HEK293T (cell line): ENCODE measurements at regions not wholly inside any gene's neighbourhood (a gene's known extent, or its start where the extent isn't known, plus 50 kb on each side); places are given as distances from the start of the nearest gene placed in this dataset.

Experiments
- CTCF ChIA-PET: fragments of 350-600 bp; formaldehyde crosslinking; extraction: SDS; loops from one replicate; lab custom pipeline; 2021; ENCODE audit warnings: antibody characterized with exemption, inconsistent platforms; lab: Yijun Ruan, JAX
- POLR2A ChIA-PET: fragments of 350-600 bp; formaldehyde crosslinking; extraction: SDS; loops from one replicate; lab custom pipeline; 2020; ENCODE audit warnings: antibody characterized with exemption, inconsistent platforms; lab: Yijun Ruan, JAX
- DNase-seq: peaks from one replicate; pipeline ENCODE4 v3.0.0; 2012; ENCODE audit warnings: mixed read lengths; ENCODE audit errors: extremely low spot score
- ARNT ChIP-seq: fragments of 450-650 bp; IDR thresholded peaks from 2 replicates; pipeline ENCODE4 v1.6.1; 2017; ENCODE audit warnings: mild to moderate bottlenecking
- BHLHE40 ChIP-seq: fragments of 450-650 bp; IDR thresholded peaks from 2 replicates; pipeline ENCODE4 v1.6.1; 2016; ENCODE audit warnings: mild to moderate bottlenecking, moderate library complexity, borderline replicate concordance
- CTBP1 ChIP-seq: fragments of 450-650 bp; IDR thresholded peaks from 2 replicates; pipeline ENCODE4 v1.6.1; 2016; ENCODE audit warnings: borderline replicate concordance
- ELF4 ChIP-seq: fragments of 450-650 bp; IDR thresholded peaks from 2 replicates; pipeline ENCODE4 v1.6.1; 2017; ENCODE audit warnings: antibody characterized with exemption
- FOXA1 ChIP-seq: fragments of 450-650 bp; IDR thresholded peaks from 2 replicates; pipeline ENCODE4 v1.6.1; 2016; ENCODE audit warnings: mild to moderate bottlenecking
- FOXK2 ChIP-seq: fragments of 450-650 bp; IDR thresholded peaks from 2 replicates; pipeline ENCODE4 v1.6.1; 2016; ENCODE audit warnings: mild to moderate bottlenecking
- FOXM1 ChIP-seq: fragments of 450-650 bp; IDR thresholded peaks from 2 replicates; pipeline ENCODE4 v1.6.1; 2017; ENCODE audit warnings: mild to moderate bottlenecking, borderline replicate concordance
- HDGF ChIP-seq: fragments of 450-650 bp; IDR thresholded peaks from 2 replicates; pipeline ENCODE4 v1.6.1; 2017; ENCODE audit warnings: antibody characterized with exemption, borderline replicate concordance
- L3MBTL2 ChIP-seq: fragments of 450-650 bp; conservative IDR thresholded peaks from 2 replicates; pipeline ENCODE4 v1.6.1; 2016; ENCODE audit warnings: mild to moderate bottlenecking
- LEF1 ChIP-seq: fragments of 450-650 bp; IDR thresholded peaks from 2 replicates; pipeline ENCODE4 v1.6.1; 2017; ENCODE audit warnings: mild to moderate bottlenecking, borderline replicate concordance
- NFRKB ChIP-seq: fragments of 450-650 bp; IDR thresholded peaks from 2 replicates; pipeline ENCODE4 v1.6.1; 2016; ENCODE audit warnings: mild to moderate bottlenecking, moderate library complexity
- PKNOX1 ChIP-seq: fragments of 450-650 bp; IDR thresholded peaks from 2 replicates; pipeline ENCODE4 v1.6.1; 2016
- SP1 ChIP-seq: fragments of 450-650 bp; IDR thresholded peaks from 2 replicates; pipeline ENCODE4 v1.6.1; 2017
- SUZ12 ChIP-seq: fragments of 450-650 bp; IDR thresholded peaks from 2 replicates; pipeline ENCODE4 v1.6.1; 2016; ENCODE audit warnings: mild to moderate bottlenecking
- TARDBP ChIP-seq: fragments of 450-650 bp; IDR thresholded peaks from 2 replicates; pipeline ENCODE4 v1.6.1; 2016
- ZNF384 ChIP-seq: fragments of 450-650 bp; IDR thresholded peaks from 2 replicates; pipeline ENCODE4 v1.6.1; 2016

- ChIA-PET POLR2A (no interaction called here), CTCF (interaction anchor here (0.8 to 1.0 kb wide), 2 partner anchors 42 to 167 kb away, joined by 3 to 5 read pairs; no protein-coding TSS in a partner anchor)
- DNase-seq, result no peak
- TF ChIP-seq BHLHE40, result no peak
- no peak for TF ChIP-seq HDGF
- TF ChIP-seq FOXM1, result no peak
- no peak for TF ChIP-seq SUZ12
- TF ChIP-seq NFRKB, result no peak
- TF ChIP-seq ARNT, result no peak
- TF ChIP-seq ZNF384, result no peak
- TF ChIP-seq FOXK2, result no peak
- no peak for TF ChIP-seq PKNOX1
- no peak for TF ChIP-seq SP1
- no peak for TF ChIP-seq LEF1
- TF ChIP-seq TARDBP, result no peak
- no peak for TF ChIP-seq ELF4
Observed at GRCh38 chr1:110786802-110787327, 86.1 kb upstream of the CD53 start.

GRCh38 chr1:110785612-110786011, 87.3 kb upstream of the CD53 start:
- no peak for DNase-seq
- TF ChIP-seq SP1 (no peak), L3MBTL2 (no peak), TARDBP (no peak), ELF4 (no peak)
- POLR2A ChIA-PET, result no interaction called here
- CTCF ChIA-PET, result interaction anchor here (0.9 to 1.1 kb wide), 3 partner anchors 139 to 172 kb away, joined by 3 to 7 read pairs (median 3); no protein-coding TSS in a partner anchor

GRCh38 chr1:110785055-110785454, 87.9 kb upstream of the CD53 start:
- ChIA-PET POLR2A (no interaction called here), CTCF (interaction anchor here (0.7 to 1.1 kb wide), 5 partner anchors 19 to 171 kb away, joined by 3 to 7 read pairs (median 3); no protein-coding TSS in a partner anchor)
- no peak for TF ChIP-seq ELF4
- no peak for TF ChIP-seq SUZ12
- no peak for TF ChIP-seq PKNOX1
- TF ChIP-seq NFRKB, result no peak
- no peak for TF ChIP-seq ZNF384
- TF ChIP-seq TARDBP, result no peak
- no peak for TF ChIP-seq FOXK2
- no peak for TF ChIP-seq FOXA1
- TF ChIP-seq BHLHE40, result no peak
- DNase-seq, result no peak

- CTCF ChIA-PET, result interaction anchor here (0.5 to 2.0 kb wide), 10 partner anchors 11 to 1218 kb away, joined by 3 to 18 read pairs (median 4); no protein-coding TSS in a partner anchor
- TF ChIP-seq BHLHE40 (no peak), FOXA1 (no peak), SUZ12 (no peak), ZNF384 (no peak), ELF4 (no peak), ARNT (no peak), CTBP1 (no peak), TARDBP (no peak), FOXM1 (no peak), NFRKB (no peak), SP1 (no peak), LEF1 (no peak), HDGF (no peak), PKNOX1 (no peak), FOXK2 (no peak), L3MBTL2 (no peak)
- POLR2A ChIA-PET, result no interaction called here
- DNase-seq, result peak; percentile 77
Observed at GRCh38 chr1:110783292-110783918, 89.5 kb upstream of the CD53 start.

- POLR2A ChIA-PET, result no interaction called here
- CTCF ChIA-PET, result interaction anchor here (0.6 to 2.2 kb wide), 14 partner anchors 9 to 1062 kb away, joined by 3 to 14 read pairs (median 4); no protein-coding TSS in a partner anchor
- DNase-seq, result no peak
- no peak for TF ChIP-seq ELF4
- TF ChIP-seq SP1, result no peak
- TF ChIP-seq SUZ12, result no peak
- TF ChIP-seq HDGF, result no peak
- TF ChIP-seq NFRKB, result no peak
- TF ChIP-seq L3MBTL2, result no peak
- no peak for TF ChIP-seq LEF1
- no peak for TF ChIP-seq CTBP1
- no peak for TF ChIP-seq ARNT
- no peak for TF ChIP-seq ZNF384
- TF ChIP-seq FOXK2, result no peak
- TF ChIP-seq TARDBP, result no peak
- no peak for TF ChIP-seq FOXM1
- no peak for TF ChIP-seq PKNOX1
Observed at GRCh38 chr1:110781525-110781924, 91.4 kb upstream of the CD53 start.
